ENCODE measurements at regions not wholly inside any gene's neighbourhood (a gene's known extent, or its start where the extent isn't known, plus 50 kb on each side); places are given as distances from the start of the nearest gene placed in this dataset.

GRCh38 chr5:66542711-66543110, 53.5 kb upstream of the MAST4 start:
- TF ChIP-seq CTCF (IDR thresholded peaks at IDR 0.05): no peak
- no peak for TF ChIP-seq EP300 (IDR thresholded peaks at IDR 0.05)

All from ovary (tissue), 3 donors.